CD4-positive, alpha-beta T cell (primary cell): ENCODE measurements at regions not wholly inside any gene's neighbourhood (a gene's known extent, or its start where the extent isn't known, plus 50 kb on each side); places are given as distances from the start of the nearest gene placed in this dataset.

ENCODE experiments used
- ATAC-seq: fragments of 200-7000 bp; cut with Tn5 transposase; one replicate; pipeline ENCODE4 v1.10.0; 2022; ENCODE audit warnings: mild to moderate bottlenecking; ENCODE audit not compliant: poor library complexity
- CTCF ChIA-PET: fragments of 350-600 bp; sonication (Branson Sonifier 250); formaldehyde crosslinking; loops from one replicate; lab custom pipeline; 2021; ENCODE audit warnings: antibody characterized with exemption, inconsistent platforms; lab: Charles Lee
- POLR2A ChIA-PET: fragments of 350-600 bp; sonication (Branson Sonifier 250); formaldehyde crosslinking; loops from one replicate; lab custom pipeline; 2021; ENCODE audit warnings: antibody characterized with exemption, inconsistent platforms; lab: Charles Lee
- DNase-seq, 14 experiments: peaks; one replicate each; pipeline ENCODE4 v3.0.0-alpha.2; 2013 to 2020; ENCODE audit warnings: mixed read lengths in 2 of 14
- H3K27ac ChIP-seq, 2 donors: one replicate each; pipeline versions ENCODE4 v1.5.1 to v1.7.0; 2013; ENCODE audit warnings: low read length in 2 of 2, low read depth in 1 of 2, mild to moderate bottlenecking in 1 of 2
- H3K27me3 ChIP-seq, 2 experiments: 1 replicate in 1 of 2; 2 replicates in 1 of 2; pipeline versions ENCODE4 v1.6.1 to v1.7.0; 2013; ENCODE audit warnings: low read length in 2 of 2, control low read depth in 1 of 2, mild to moderate bottlenecking in 1 of 2, moderate library complexity in 1 of 2; ENCODE audit not compliant: insufficient read depth in 2 of 2, control insufficient read depth in 1 of 2
- H3K36me3 ChIP-seq: one replicate; pipeline ENCODE4 v1.6.1; 2013; ENCODE audit warnings: low read length, control low read depth; ENCODE audit not compliant: insufficient read depth
- H3K4me1 ChIP-seq: one replicate; pipeline ENCODE4 v1.6.1; 2013; ENCODE audit warnings: low read length, control low read depth; ENCODE audit not compliant: insufficient read depth
- H3K4me3 ChIP-seq: one replicate; pipeline ENCODE4 v1.5.1; 2013; ENCODE audit warnings: mild to moderate bottlenecking, low read length, moderate library complexity
- H3K9me3 ChIP-seq, 2 experiments: 1 replicate in 1 of 2; 2 replicates in 1 of 2; pipeline versions ENCODE4 v1.6.1 to v1.7.0; 2013; ENCODE audit warnings: low read length in 2 of 2, mild to moderate bottlenecking in 2 of 2, control low read depth in 1 of 2, moderate library complexity in 1 of 2; ENCODE audit not compliant: control insufficient read depth in 1 of 2, insufficient read depth in 1 of 2
- H3K27ac Mint-ChIP-seq: one replicate; pipeline ENCODE4 v1.8.0; 2020; ENCODE audit warnings: mixed read lengths
- H3K27me3 Mint-ChIP-seq: one replicate; pipeline ENCODE4 v1.8.0; 2021; ENCODE audit warnings: mixed read lengths
- H3K36me3 Mint-ChIP-seq: one replicate; pipeline ENCODE4 v1.8.0; 2021; ENCODE audit warnings: low read depth, mixed read lengths
- H3K4me1 Mint-ChIP-seq: one replicate; pipeline ENCODE4 v1.8.0; 2021; ENCODE audit warnings: low read depth, mixed read lengths
- H3K4me3 Mint-ChIP-seq: one replicate; pipeline ENCODE4 v1.8.0; 2020; ENCODE audit warnings: mild to moderate bottlenecking, mixed read lengths
- H3K9me3 Mint-ChIP-seq: one replicate; pipeline ENCODE4 v1.8.0; 2020; ENCODE audit warnings: mixed read lengths
- CTCF ChIP-seq: fragments of 200-600 bp; IDR thresholded peaks from one replicate; pipeline ENCODE4 v1.8.0; 2022; ENCODE audit warnings: antibody characterized with exemption, mild to moderate bottlenecking
- intact Hi-C, 2 experiments: fragments of 100-400 bp; cut with DNase I in 1 of 2; cut with micrococcal nuclease in 1 of 2; formaldehyde crosslinking; loops; one replicate each; pipeline versions ENCODE4 v1.15.1 to v1.9.0; 2023 to 2025; cut with DNase I, micrococcal nuclease

DNA sequence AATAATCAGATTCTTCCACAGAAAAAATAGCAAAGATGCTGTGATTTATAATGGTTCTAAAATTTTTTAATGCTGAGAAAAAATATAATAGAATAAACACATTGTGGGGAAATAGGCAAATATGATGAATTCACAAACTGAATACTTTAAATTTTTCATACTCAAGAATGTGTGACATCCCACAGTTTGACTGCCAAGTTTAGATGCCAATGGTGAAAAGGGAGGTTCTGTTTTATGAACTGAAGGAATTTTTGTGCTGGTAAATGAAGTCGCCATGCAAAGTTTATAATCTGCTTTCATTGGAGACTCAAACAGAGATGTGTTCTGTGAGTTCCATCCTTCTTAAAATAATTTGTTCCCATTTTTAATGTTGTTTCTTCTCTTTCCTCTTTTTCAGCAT lies 367.5 kb upstream of the ADAMTS16 start:
- ATAC-seq (no peak), DNase-seq (no peak)
- Mint-ChIP-seq H3K27ac (no peak overlapping the region), H3K4me1 (no peaks in the 10 kb centered on the region), H3K9me3 (peaks cover 14% of the 10 kb centered on the region), H3K27me3 (no peaks in the 10 kb centered on the region), H3K4me3 (no peak overlapping the region), H3K36me3 (no peaks in the 10 kb centered on the region)
- ChIA-PET CTCF (no interaction called here), POLR2A (no interaction called here)
- Histone ChIP-seq H3K36me3 (no peaks in the 10 kb centered on the region), H3K9me3 (peaks cover 0 to 3% of the 10 kb centered on the region in 2 experiments), H3K4me3 (no peak overlapping the region), H3K4me1 (no peaks in the 10 kb centered on the region), H3K27me3 (no peaks in the 10 kb centered on the region), H3K27ac (no peak overlapping the region)
- intact Hi-C loops: no loop called here
- TF ChIP-seq CTCF: no peak

- intact Hi-C loops: no loop called here
- no peaks in the 10 kb centered on the region for H3K4me1 ChIP-seq
- ATAC-seq (no peak), DNase-seq (no peak)
- H3K9me3 ChIP-seq: peaks cover 0 to 4% of the 10 kb centered on the region in 2 experiments
- no peaks in the 10 kb centered on the region for H3K36me3 ChIP-seq
- no peaks in the 10 kb centered on the region for H3K36me3 Mint-ChIP-seq
- H3K27ac Mint-ChIP-seq: no peak overlapping the region
- no peak overlapping the region for H3K27ac ChIP-seq
- no peaks in the 10 kb centered on the region for H3K4me1 Mint-ChIP-seq
- H3K27me3 Mint-ChIP-seq: no peaks in the 10 kb centered on the region
- H3K9me3 Mint-ChIP-seq: peaks cover 12% of the 10 kb centered on the region
- no peak overlapping the region for H3K4me3 Mint-ChIP-seq
- H3K27me3 ChIP-seq: no peaks in the 10 kb centered on the region
- TF ChIP-seq CTCF: no peak
- no peak overlapping the region for H3K4me3 ChIP-seq
- ChIA-PET CTCF (no interaction called here), POLR2A (no interaction called here)
These were observed 366.3 kb upstream of the ADAMTS16 start for GRCh38 chr5:4773827-4774317.

DNA sequence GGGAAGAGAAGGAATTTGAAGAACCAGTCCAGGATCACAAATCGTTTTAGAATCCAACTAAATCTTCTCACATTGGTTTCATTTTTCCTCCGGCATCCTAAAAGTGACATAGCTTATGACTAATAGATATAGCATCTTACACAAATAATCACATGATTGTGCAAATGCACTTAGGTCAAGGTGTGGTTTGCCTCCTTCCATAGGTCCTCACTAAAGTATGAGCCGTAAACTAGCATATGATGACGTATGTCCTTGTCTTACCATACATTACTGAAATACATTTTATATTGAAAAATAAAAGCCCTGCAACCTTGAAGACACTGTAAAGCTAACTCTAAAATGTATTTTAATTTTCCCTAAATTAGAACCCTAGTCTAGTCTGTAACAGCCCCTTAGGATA lies 362.7 kb upstream of the ADAMTS16 start:
- no peak for ATAC-seq
- H3K9me3 Mint-ChIP-seq: peaks cover 17% of the 10 kb centered on the region
- H3K27ac Mint-ChIP-seq: no peak overlapping the region
- H3K4me1 Mint-ChIP-seq: no peaks in the 10 kb centered on the region
- no peaks in the 10 kb centered on the region for H3K4me1 ChIP-seq
- no peak for TF ChIP-seq CTCF
- ChIA-PET CTCF (no interaction called here), POLR2A (no interaction called here)
- H3K4me3 Mint-ChIP-seq: no peak overlapping the region
- peaks cover 0 to 7% of the 10 kb centered on the region in 2 experiments for H3K9me3 ChIP-seq
- no peaks in the 10 kb centered on the region for H3K36me3 Mint-ChIP-seq
- H3K27ac ChIP-seq: no peak overlapping the region
- no peak overlapping the region for H3K4me3 ChIP-seq
- no peaks in the 10 kb centered on the region for H3K27me3 Mint-ChIP-seq
- H3K36me3 ChIP-seq: no peaks in the 10 kb centered on the region
- H3K27me3 ChIP-seq: no peaks in the 10 kb centered on the region
- intact Hi-C loops: no loop called here
- no peak for DNase-seq
